Hepatocyte (in vitro differentiated cells): ENCODE measurements at regions not wholly inside any gene's neighbourhood (a gene's known extent, or its start where the extent isn't known, plus 50 kb on each side); places are given as distances from the start of the nearest gene placed in this dataset.

Source experiments
- CTCF ChIP-seq: fragments of 200-600 bp; sonication (generic); IDR thresholded peaks from 2 replicates; pipeline ENCODE4 v1.5.1; 2016; ENCODE audit warnings: antibody characterized with exemption, mild to moderate bottlenecking; ENCODE audit not compliant: poor library complexity
- EZH2phosphoT487 ChIP-seq: fragments of 200-600 bp; sonication (generic); IDR thresholded peaks from one replicate; pipeline ENCODE4 v1.6.1; 2018; ENCODE audit warnings: antibody characterized with exemption, mild to moderate bottlenecking, low read depth, moderate library complexity; ENCODE audit not compliant: unreplicated experiment, severe bottlenecking

GRCh38 chr4:127400731-127401346 lies 231.9 kb upstream of the INTU start:
- TF ChIP-seq CTCF (peak; percentile 67), EZH2phosphoT487 (no peak)
